Kidney (tissue), 13 donors: ENCODE measurements at regions not wholly inside any gene's neighbourhood (a gene's known extent, or its start where the extent isn't known, plus 50 kb on each side); places are given as distances from the start of the nearest gene placed in this dataset.

Experiments
- DNase-seq, 5 donors: peaks; one replicate each; pipeline ENCODE4 v3.0.0-alpha.2; 2013 to 2020
- FAIRE-seq: peaks from 2 replicates; lab custom pipeline; 2012; peaks lifted over from hg19 to GRCh38; lab: Jason Lieb, UNC
- H3K27ac ChIP-seq, 2 donors: one replicate each; pipeline ENCODE4 v1.7.0; 2013; ENCODE audit warnings: low read depth in 2 of 2, low read length in 2 of 2, inconsistent platforms in 1 of 2
- H3K27me3 ChIP-seq: one replicate; pipeline ENCODE4 v1.7.1; 2013; ENCODE audit warnings: low read length, inconsistent platforms; ENCODE audit not compliant: control insufficient read depth, insufficient read depth
- H3K36me3 ChIP-seq, 3 donors: one replicate each; pipeline versions ENCODE4 v1.7.0 to v1.7.1; 2013; ENCODE audit warnings: low read length in 3 of 3, control low read depth in 1 of 3, inconsistent platforms in 1 of 3; ENCODE audit not compliant: insufficient read depth in 3 of 3, control insufficient read depth in 2 of 3
- H3K4me1 ChIP-seq, 3 donors: one replicate each; pipeline versions ENCODE4 v1.7.0 to v1.7.1; 2013; ENCODE audit warnings: low read length in 3 of 3, inconsistent platforms in 1 of 3, low read depth in 1 of 3; ENCODE audit not compliant: control insufficient read depth in 2 of 3, insufficient read depth in 2 of 3
- H3K4me3 ChIP-seq, 3 donors: one replicate each; pipeline versions ENCODE4 v1.7.0 to v1.8.1; 2013; ENCODE audit warnings: low read length in 3 of 3, control low read depth in 1 of 3, inconsistent platforms in 1 of 3
- H3K9ac ChIP-seq, 3 donors: one replicate each; pipeline versions ENCODE4 v1.7.0 to v1.7.1; 2013; ENCODE audit warnings: low read length in 3 of 3, control low read depth in 1 of 3, inconsistent platforms in 1 of 3
- H3K9me3 ChIP-seq, 3 donors: one replicate each; pipeline versions ENCODE4 v1.7.0 to v1.7.1; 2013; ENCODE audit warnings: low read length in 3 of 3, control low read depth in 1 of 3, inconsistent platforms in 1 of 3; ENCODE audit not compliant: control insufficient read depth in 2 of 3, insufficient read depth in 1 of 3
- CTCF ChIP-seq: IDR thresholded peaks from 3 replicates; pipeline ENCODE4 v1.5.1; 2012; ENCODE audit warnings: mild to moderate bottlenecking, moderate library complexity, borderline replicate concordance; ENCODE audit not compliant: insufficient read depth; ENCODE audit errors: extremely low read depth
- intact Hi-C: fragments of 100-400 bp; cut with DNase I; formaldehyde crosslinking; loops from one replicate; pipeline ENCODE4 v1.11.1; 2022
- donor health status: control.
- donor health status: control.
- donor health status: control.
- donor health status: control.
- donor health status: control.
- donor health status: DM: yes; HTN: yes; CAD: no.
- donor health status: Normal renal cell carcinoma (clear cell type).

DNA sequence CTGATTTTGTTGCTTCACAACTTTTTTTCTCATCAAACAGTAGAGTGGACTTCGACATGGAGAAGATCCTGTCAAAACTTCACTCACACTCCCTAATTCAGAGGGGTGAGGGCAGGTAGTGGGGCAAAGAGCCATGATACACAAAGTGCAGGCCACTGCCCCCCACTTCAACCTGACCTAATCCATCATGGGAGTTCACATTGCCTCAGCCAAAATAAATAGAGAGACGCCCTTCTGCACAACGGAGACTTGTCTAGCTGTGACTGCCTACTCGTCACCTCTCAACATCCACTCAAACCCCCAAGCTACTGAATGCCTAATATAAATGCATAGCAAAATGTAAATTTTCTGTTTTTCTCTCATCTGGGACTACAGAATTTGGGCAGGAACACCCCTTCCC is 213.2 kb downstream of the PMP22 start:
- DNase-seq, result no peak
- H3K27me3 ChIP-seq, result no peaks in the 10 kb centered on the region
- no peaks in the 10 kb centered on the region for H3K9me3 ChIP-seq
- H3K9ac ChIP-seq, result no peak overlapping the region
- no peaks in the 10 kb centered on the region for H3K36me3 ChIP-seq
- intact Hi-C loops, result no loop called here
- H3K4me1 ChIP-seq, result no peaks in the 10 kb centered on the region
- TF ChIP-seq CTCF, result no peak
- no peak for FAIRE-seq
- no peak overlapping the region for H3K27ac ChIP-seq
- no peak overlapping the region for H3K4me3 ChIP-seq

GRCh38 chr17:15049795-15050160 is 215.3 kb downstream of the PMP22 start:
- H3K4me3 ChIP-seq, result no peak overlapping the region
- no peak overlapping the region for H3K9ac ChIP-seq
- FAIRE-seq (no peak), DNase-seq (no peak)
- no peaks in the 10 kb centered on the region for H3K9me3 ChIP-seq
- H3K4me1 ChIP-seq, result no peaks in the 10 kb centered on the region
- H3K36me3 ChIP-seq, result no peaks in the 10 kb centered on the region
- H3K27me3 ChIP-seq, result no peaks in the 10 kb centered on the region
- no peak overlapping the region for H3K27ac ChIP-seq
- intact Hi-C loops, result no loop called here
- TF ChIP-seq CTCF, result no peak

GRCh38 chr17:15048933-15049794 is 216.0 kb downstream of the PMP22 start:
- DNase-seq (no peak), FAIRE-seq (no peak)
- intact Hi-C loops, result no loop called here
- Histone ChIP-seq H3K36me3 (no peaks in the 10 kb centered on the region), H3K27ac (no peak overlapping the region), H3K4me1 (no peaks in the 10 kb centered on the region), H3K9me3 (no peaks in the 10 kb centered on the region), H3K9ac (no peak overlapping the region), H3K27me3 (no peaks in the 10 kb centered on the region), H3K4me3 (no peak overlapping the region)
- TF ChIP-seq CTCF, result no peak
